ENCODE measurements at regions not wholly inside any gene's neighbourhood (a gene's known extent, or its start where the extent isn't known, plus 50 kb on each side); places are given as distances from the start of the nearest gene placed in this dataset.

GRCh38 chr13:50724438-50724837 lies 119.1 kb downstream of the DLEU7 start:
- no peaks in the 10 kb centered on the region for H3K27me3 ChIP-seq (ENCODE audit: control insufficient read depth in 1 of 2, insufficient read depth in 2 of 2, low read length in 2 of 2)
- no peaks in the 10 kb centered on the region for H3K4me1 ChIP-seq (ENCODE audit: control insufficient read depth, insufficient read depth, low read length)
- H3K4me3 ChIP-seq (ENCODE audit: low read length in 2 of 2), result no peak overlapping the region
- H3K27ac ChIP-seq (ENCODE audit: low read length), result no peak overlapping the region
- no peaks in the 10 kb centered on the region for H3K36me3 ChIP-seq (ENCODE audit: control insufficient read depth in 2 of 2, insufficient read depth in 2 of 2, low read length in 2 of 2)
- peaks cover 0 to 6% of the 10 kb centered on the region in 2 donors for H3K9me3 ChIP-seq (ENCODE audit: control insufficient read depth in 2 of 2, low read length in 2 of 2)
- no peak overlapping the region for H3K9ac ChIP-seq (ENCODE audit: low read length in 2 of 2)

- Histone ChIP-seq H3K4me1 (ENCODE audit: control insufficient read depth, insufficient read depth, low read length) (no peaks in the 10 kb centered on the region), H3K27me3 (ENCODE audit: control insufficient read depth in 1 of 2, insufficient read depth in 2 of 2, low read length in 2 of 2) (no peaks in the 10 kb centered on the region), H3K27ac (ENCODE audit: low read length) (no peak overlapping the region), H3K36me3 (ENCODE audit: control insufficient read depth in 2 of 2, insufficient read depth in 2 of 2, low read length in 2 of 2) (no peaks in the 10 kb centered on the region), H3K9me3 (ENCODE audit: control insufficient read depth in 2 of 2, low read length in 2 of 2) (peaks cover 0 to 6% of the 10 kb centered on the region in 2 donors), H3K9ac (ENCODE audit: low read length in 2 of 2) (no peak overlapping the region), H3K4me3 (ENCODE audit: low read length in 2 of 2) (no peak overlapping the region)
Observed at GRCh38 chr13:50724913-50725312, 118.6 kb downstream of the DLEU7 start.

- H3K9ac ChIP-seq (ENCODE audit: low read length in 2 of 2), result no peak overlapping the region
- H3K27me3 ChIP-seq (ENCODE audit: control insufficient read depth in 1 of 2, insufficient read depth in 2 of 2, low read length in 2 of 2), result no peaks in the 10 kb centered on the region
- no peak overlapping the region for H3K4me3 ChIP-seq (ENCODE audit: low read length in 2 of 2)
- peaks cover 0 to 6% of the 10 kb centered on the region in 2 donors for H3K9me3 ChIP-seq (ENCODE audit: control insufficient read depth in 2 of 2, low read length in 2 of 2)
- no peaks in the 10 kb centered on the region for H3K4me1 ChIP-seq (ENCODE audit: control insufficient read depth, insufficient read depth, low read length)
- H3K27ac ChIP-seq (ENCODE audit: low read length), result no peak overlapping the region
- H3K36me3 ChIP-seq (ENCODE audit: control insufficient read depth in 2 of 2, insufficient read depth in 2 of 2, low read length in 2 of 2), result no peaks in the 10 kb centered on the region
Observed at GRCh38 chr13:50726164-50726563, 117.3 kb downstream of the DLEU7 start.

DNA sequence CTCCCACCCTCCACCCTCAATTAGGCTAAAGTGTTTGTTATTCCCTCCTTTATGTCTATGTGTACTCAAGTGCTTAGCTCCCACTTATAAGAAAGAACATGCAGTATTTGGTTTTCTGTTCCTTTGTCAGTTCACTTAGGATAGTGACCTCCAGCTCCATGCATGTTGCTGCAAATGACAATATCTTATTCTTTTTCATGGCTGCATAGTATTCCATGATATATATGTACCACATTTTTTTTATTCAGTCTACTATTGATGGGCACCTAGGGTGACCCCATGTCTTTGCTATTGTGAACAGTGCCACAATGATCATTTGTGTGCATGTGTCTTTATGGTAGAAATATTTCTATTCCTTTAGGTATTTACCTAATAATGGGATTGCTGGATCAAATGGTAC lies 114.3 kb downstream of the DLEU7 start:
- H3K36me3 ChIP-seq (ENCODE audit: control insufficient read depth in 2 of 2, insufficient read depth in 2 of 2, low read length in 2 of 2), result no peaks in the 10 kb centered on the region
- H3K9me3 ChIP-seq (ENCODE audit: control insufficient read depth in 2 of 2, low read length in 2 of 2), result peaks cover 0 to 2% of the 10 kb centered on the region in 2 donors
- H3K4me1 ChIP-seq (ENCODE audit: control insufficient read depth, insufficient read depth, low read length), result no peaks in the 10 kb centered on the region
- no peak overlapping the region for H3K27ac ChIP-seq (ENCODE audit: low read length)
- no peaks in the 10 kb centered on the region for H3K27me3 ChIP-seq (ENCODE audit: control insufficient read depth in 1 of 2, insufficient read depth in 2 of 2, low read length in 2 of 2)
- no peak overlapping the region for H3K4me3 ChIP-seq (ENCODE audit: low read length in 2 of 2)
- H3K9ac ChIP-seq (ENCODE audit: low read length in 2 of 2), result no peak overlapping the region

GRCh38 chr13:50730496-50731351 lies 112.8 kb downstream of the DLEU7 start:
- Histone ChIP-seq H3K36me3 (ENCODE audit: control insufficient read depth in 2 of 2, insufficient read depth in 2 of 2, low read length in 2 of 2) (no peaks in the 10 kb centered on the region), H3K4me3 (ENCODE audit: low read length in 2 of 2) (no peak overlapping the region), H3K27ac (ENCODE audit: low read length) (no peak overlapping the region), H3K27me3 (ENCODE audit: control insufficient read depth in 1 of 2, insufficient read depth in 2 of 2, low read length in 2 of 2) (no peaks in the 10 kb centered on the region), H3K9ac (ENCODE audit: low read length in 2 of 2) (no peak overlapping the region), H3K9me3 (ENCODE audit: control insufficient read depth in 2 of 2, low read length in 2 of 2) (no peaks in the 10 kb centered on the region), H3K4me1 (ENCODE audit: control insufficient read depth, insufficient read depth, low read length) (no peaks in the 10 kb centered on the region)

DNA sequence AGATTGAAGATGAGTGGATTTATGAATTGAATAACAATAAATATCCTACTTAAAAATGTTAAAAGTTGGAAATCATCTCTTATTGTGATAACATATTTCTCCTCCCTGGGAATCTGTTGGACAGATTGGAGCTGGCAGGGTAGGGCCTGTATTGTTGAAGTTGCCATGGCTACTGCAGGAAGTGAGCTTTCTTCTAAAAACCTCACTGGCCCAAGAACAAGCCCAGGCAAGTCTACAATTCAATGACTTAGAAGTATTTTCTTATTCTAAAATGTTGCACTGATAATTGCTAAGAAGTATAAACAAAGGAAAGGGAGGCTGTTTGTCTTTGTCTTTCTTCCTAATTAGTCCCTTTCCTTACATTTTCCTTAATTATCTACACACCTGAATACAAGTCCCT lies 112.1 kb downstream of the DLEU7 start:
- H3K4me1 ChIP-seq (ENCODE audit: control insufficient read depth, insufficient read depth, low read length), result no peaks in the 10 kb centered on the region
- H3K9ac ChIP-seq (ENCODE audit: low read length in 2 of 2), result no peak overlapping the region
- no peaks in the 10 kb centered on the region for H3K36me3 ChIP-seq (ENCODE audit: control insufficient read depth in 2 of 2, insufficient read depth in 2 of 2, low read length in 2 of 2)
- no peak overlapping the region for H3K4me3 ChIP-seq (ENCODE audit: low read length in 2 of 2)
- no peak overlapping the region for H3K27ac ChIP-seq (ENCODE audit: low read length)
- H3K9me3 ChIP-seq (ENCODE audit: control insufficient read depth in 2 of 2, low read length in 2 of 2), result no peaks in the 10 kb centered on the region
- no peaks in the 10 kb centered on the region for H3K27me3 ChIP-seq (ENCODE audit: control insufficient read depth in 1 of 2, insufficient read depth in 2 of 2, low read length in 2 of 2)

DNA sequence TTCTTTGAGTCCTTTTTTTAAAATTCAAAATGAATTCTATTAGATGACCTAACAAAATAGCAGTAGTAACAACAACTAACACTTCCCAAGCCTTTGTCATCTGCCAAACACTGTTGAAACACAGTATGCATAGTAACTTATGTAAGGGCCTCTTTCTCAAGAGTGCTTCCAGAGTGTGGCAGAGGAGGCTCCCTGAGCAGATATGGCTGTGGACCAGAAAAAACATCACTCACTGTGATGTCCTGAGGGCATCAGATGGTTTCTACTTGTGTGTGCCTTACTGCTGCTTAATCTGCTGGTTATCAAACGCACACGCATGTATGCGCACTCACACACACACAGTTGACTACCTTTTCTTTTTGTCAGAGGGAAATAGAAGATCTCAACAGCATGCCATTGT lies 110.8 kb downstream of the DLEU7 start:
- Histone ChIP-seq H3K27ac (ENCODE audit: low read length) (no peak overlapping the region), H3K36me3 (ENCODE audit: control insufficient read depth in 2 of 2, insufficient read depth in 2 of 2, low read length in 2 of 2) (no peaks in the 10 kb centered on the region), H3K9ac (ENCODE audit: low read length in 2 of 2) (no peak overlapping the region), H3K4me1 (ENCODE audit: control insufficient read depth, insufficient read depth, low read length) (no peaks in the 10 kb centered on the region), H3K9me3 (ENCODE audit: control insufficient read depth in 2 of 2, low read length in 2 of 2) (no peaks in the 10 kb centered on the region), H3K27me3 (ENCODE audit: control insufficient read depth in 1 of 2, insufficient read depth in 2 of 2, low read length in 2 of 2) (no peaks in the 10 kb centered on the region), H3K4me3 (ENCODE audit: low read length in 2 of 2) (no peak overlapping the region)

DNA sequence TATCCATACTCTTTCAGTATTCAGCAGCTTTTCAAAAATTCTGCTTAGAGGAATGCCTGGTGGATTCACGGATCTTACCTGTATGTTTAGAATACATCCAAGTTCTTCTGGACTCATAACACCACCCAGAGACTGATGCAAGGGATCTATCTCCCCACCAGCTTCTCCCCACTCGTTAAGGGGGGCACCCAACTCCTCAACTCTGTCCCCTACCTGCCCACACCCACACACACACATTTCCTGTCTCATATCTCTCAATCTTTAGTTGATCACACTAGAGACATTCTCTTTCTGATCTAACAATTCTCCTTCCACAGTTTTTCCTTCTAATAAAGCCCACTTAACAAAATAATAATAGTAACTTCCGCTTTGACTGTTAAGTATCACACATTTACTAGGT lies 110.1 kb downstream of the DLEU7 start:
- no peaks in the 10 kb centered on the region for H3K27me3 ChIP-seq (ENCODE audit: control insufficient read depth in 1 of 2, insufficient read depth in 2 of 2, low read length in 2 of 2)
- no peak overlapping the region for H3K9ac ChIP-seq (ENCODE audit: low read length in 2 of 2)
- H3K36me3 ChIP-seq (ENCODE audit: control insufficient read depth in 2 of 2, insufficient read depth in 2 of 2, low read length in 2 of 2), result no peaks in the 10 kb centered on the region
- no peak overlapping the region for H3K27ac ChIP-seq (ENCODE audit: low read length)
- no peaks in the 10 kb centered on the region for H3K9me3 ChIP-seq (ENCODE audit: control insufficient read depth in 2 of 2, low read length in 2 of 2)
- H3K4me1 ChIP-seq (ENCODE audit: control insufficient read depth, insufficient read depth, low read length), result no peaks in the 10 kb centered on the region
- no peak overlapping the region for H3K4me3 ChIP-seq (ENCODE audit: low read length in 2 of 2)

DNA sequence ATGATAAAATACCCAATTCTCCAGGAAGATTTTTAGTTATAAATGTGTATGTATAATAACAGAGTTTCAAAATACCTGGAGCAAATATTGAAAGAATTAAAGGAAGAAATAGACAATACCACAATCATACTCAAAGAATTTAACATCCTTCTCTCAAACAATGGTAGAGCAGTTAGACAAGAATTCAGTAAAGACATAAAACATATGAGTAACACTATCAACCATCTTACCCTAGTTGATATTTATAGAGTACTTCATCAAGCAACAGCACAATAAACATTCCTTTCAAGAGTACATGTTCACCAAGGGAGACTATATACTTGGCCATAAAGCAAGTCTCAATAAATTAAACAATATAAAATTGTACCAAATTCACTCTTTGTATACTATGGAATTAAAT lies 108.4 kb downstream of the DLEU7 start:
- no peaks in the 10 kb centered on the region for H3K9me3 ChIP-seq (ENCODE audit: control insufficient read depth in 2 of 2, low read length in 2 of 2)
- H3K9ac ChIP-seq (ENCODE audit: low read length in 2 of 2), result no peak overlapping the region
- no peaks in the 10 kb centered on the region for H3K36me3 ChIP-seq (ENCODE audit: control insufficient read depth in 2 of 2, insufficient read depth in 2 of 2, low read length in 2 of 2)
- H3K27me3 ChIP-seq (ENCODE audit: control insufficient read depth in 1 of 2, insufficient read depth in 2 of 2, low read length in 2 of 2), result no peaks in the 10 kb centered on the region
- H3K4me3 ChIP-seq (ENCODE audit: low read length in 2 of 2), result no peak overlapping the region
- no peak overlapping the region for H3K27ac ChIP-seq (ENCODE audit: low read length)
- H3K4me1 ChIP-seq (ENCODE audit: control insufficient read depth, insufficient read depth, low read length), result no peaks in the 10 kb centered on the region

DNA sequence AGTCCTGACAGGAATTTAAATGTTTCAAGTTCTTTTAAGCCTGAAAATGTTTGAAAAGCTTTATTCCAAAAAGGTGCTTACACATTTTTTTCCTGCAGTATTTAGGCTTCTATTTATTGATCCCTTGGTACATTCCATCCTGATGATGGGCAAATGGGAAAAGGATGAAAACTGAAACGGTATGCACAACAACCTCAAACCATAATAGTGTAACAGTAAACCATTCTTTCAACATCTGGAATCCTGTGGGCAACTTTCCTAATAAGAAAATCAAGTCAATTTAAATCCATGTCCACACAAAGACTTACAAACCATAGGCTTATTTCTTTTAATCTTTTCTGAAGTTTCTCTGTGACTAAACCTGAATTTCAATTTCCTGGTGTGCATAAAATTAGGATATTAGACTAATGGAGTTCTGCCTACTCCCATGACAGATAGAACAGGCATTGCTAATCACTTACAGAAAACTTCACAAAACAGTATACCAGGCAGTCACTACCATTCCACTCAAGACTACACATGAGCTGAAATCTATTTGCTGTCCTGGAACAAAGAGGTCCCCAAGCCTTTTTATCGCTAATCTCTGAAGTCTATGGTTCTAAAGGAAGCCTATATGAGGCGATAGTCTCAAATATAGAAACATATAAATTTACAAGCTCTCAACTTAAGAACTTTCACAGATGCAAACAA lies 103.3 kb downstream of the DLEU7 start:
- no peaks in the 10 kb centered on the region for H3K27me3 ChIP-seq (ENCODE audit: control insufficient read depth in 1 of 2, insufficient read depth in 2 of 2, low read length in 2 of 2)
- H3K9ac ChIP-seq (ENCODE audit: low read length in 2 of 2), result no peak overlapping the region
- H3K36me3 ChIP-seq (ENCODE audit: control insufficient read depth in 2 of 2, insufficient read depth in 2 of 2, low read length in 2 of 2), result no peaks in the 10 kb centered on the region
- H3K4me3 ChIP-seq (ENCODE audit: low read length in 2 of 2), result no peak overlapping the region
- no peak overlapping the region for H3K27ac ChIP-seq (ENCODE audit: low read length)
- no peaks in the 10 kb centered on the region for H3K9me3 ChIP-seq (ENCODE audit: control insufficient read depth in 2 of 2, low read length in 2 of 2)
- no peaks in the 10 kb centered on the region for H3K4me1 ChIP-seq (ENCODE audit: control insufficient read depth, insufficient read depth, low read length)

DNA sequence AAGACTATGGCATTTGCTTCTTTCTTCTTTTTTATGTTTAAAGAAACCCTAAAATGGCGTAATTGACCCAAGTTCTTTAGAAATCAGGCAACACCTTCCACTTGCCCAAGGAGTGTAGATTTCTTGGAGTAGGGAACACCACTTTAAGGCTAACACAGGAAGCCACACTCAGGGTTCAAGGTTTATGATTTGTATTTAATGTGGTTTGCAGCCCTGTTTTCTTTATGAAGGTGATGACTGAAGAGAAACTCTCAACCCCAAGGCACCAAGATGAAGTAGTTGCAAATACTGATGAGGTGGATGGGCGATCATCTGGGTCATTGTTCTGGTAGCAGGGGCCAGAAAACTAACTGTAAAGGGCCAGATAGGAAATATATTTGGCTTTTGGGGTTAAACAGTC lies 101.1 kb downstream of the DLEU7 start:
- no peaks in the 10 kb centered on the region for H3K36me3 ChIP-seq (ENCODE audit: control insufficient read depth in 2 of 2, insufficient read depth in 2 of 2, low read length in 2 of 2)
- H3K27ac ChIP-seq (ENCODE audit: low read length), result no peak overlapping the region
- no peaks in the 10 kb centered on the region for H3K9me3 ChIP-seq (ENCODE audit: control insufficient read depth in 2 of 2, low read length in 2 of 2)
- H3K9ac ChIP-seq (ENCODE audit: low read length in 2 of 2), result no peak overlapping the region
- H3K27me3 ChIP-seq (ENCODE audit: control insufficient read depth in 1 of 2, insufficient read depth in 2 of 2, low read length in 2 of 2), result no peaks in the 10 kb centered on the region
- no peak overlapping the region for H3K4me3 ChIP-seq (ENCODE audit: low read length in 2 of 2)
- H3K4me1 ChIP-seq (ENCODE audit: control insufficient read depth, insufficient read depth, low read length), result no peaks in the 10 kb centered on the region
